K562 (cell line): ENCODE measurements at regions not wholly inside any gene's neighbourhood (a gene's known extent, or its start where the extent isn't known, plus 50 kb on each side); places are given as distances from the start of the nearest gene placed in this dataset.

ENCODE experiments used
- CHD2 ChIP-seq: IDR thresholded peaks from 2 replicates; pipeline ENCODE4 v1.6.1; 2011; ENCODE audit warnings: low read depth, low read length
- CTBP1 ChIP-seq: fragments of 450-650 bp; IDR thresholded peaks from 2 replicates; pipeline ENCODE4 v1.6.1; 2016; ENCODE audit warnings: borderline replicate concordance
- FIP1L1 ChIP-seq: fragments of 200-400 bp; formaldehyde crosslinking; IDR thresholded peaks from 2 replicates; pipeline ENCODE4 v1.6.1; 2018; ENCODE audit warnings: mild to moderate bottlenecking, low read depth, low read length; ENCODE audit not compliant: poor library complexity, severe bottlenecking
- HEY1 ChIP-seq: fragments of 250-450 bp; sonication (Bioruptor Pico); IDR thresholded peaks from 2 replicates; pipeline ENCODE4 v1.5.0; 2020; ENCODE audit warnings: mild to moderate bottlenecking, moderate library complexity, borderline replicate concordance
- HNRNPK ChIP-seq: fragments of 200-400 bp; formaldehyde crosslinking; IDR thresholded peaks from one replicate; pipeline ENCODE4 v1.6.1; 2018; ENCODE audit warnings: mild to moderate bottlenecking, low read depth, low read length; ENCODE audit not compliant: poor library complexity, severe bottlenecking
- NFIX ChIP-seq: fragments of 250-450 bp; sonication (Bioruptor Pico); IDR thresholded peaks from 2 replicates; pipeline ENCODE4 v1.4.0; 2020; ENCODE audit warnings: low read depth, mild to moderate bottlenecking, moderate library complexity
- PBX2 ChIP-seq, 2 experiments: IDR thresholded peaks in 1 of 2; conservative IDR thresholded peaks in 1 of 2; 2 replicates each; pipeline ENCODE4 v1.6.1; 2016; ENCODE audit warnings: low read depth in 2 of 2, mild to moderate bottlenecking in 1 of 2, missing compliant biosample characterization in 1 of 2, missing genetic modification characterization in 1 of 2, moderate library complexity in 1 of 2
- RB1 ChIP-seq: fragments of 450-650 bp; IDR thresholded peaks from 2 replicates; pipeline ENCODE4 v1.6.1; 2017; ENCODE audit warnings: low read depth, mild to moderate bottlenecking
- RBM17 ChIP-seq: fragments of 200-400 bp; formaldehyde crosslinking; IDR thresholded peaks from 2 replicates; pipeline ENCODE4 v1.6.1; 2017; ENCODE audit warnings: low read depth, mild to moderate bottlenecking, low read length, borderline replicate concordance
- SRF ChIP-seq, 2 experiments: fragments of 250-450, 450-650 bp in 1 of 2; sonication (Bioruptor Pico) in 1 of 2; sonication (generic) in 1 of 2; formaldehyde crosslinking; IDR thresholded peaks; 2 replicates each; pipeline versions ENCODE4 v1.5.0 to v1.5.1; 2020 to 2022; ENCODE audit warnings: mild to moderate bottlenecking in 1 of 2, missing genetic modification reagents in 1 of 2
- SUPT5H ChIP-seq: fragments of 450-650 bp; IDR thresholded peaks from 2 replicates; pipeline ENCODE4 v1.6.1; 2016
- TBP ChIP-seq: optimal IDR thresholded peaks from 2 replicates; pipeline ENCODE3; 2011; ENCODE audit warnings: low read depth, low read length, improper control_type of control experiment
- TEAD1 ChIP-seq, 2 experiments: fragments of 450-650 bp in 1 of 2; sonication (generic) in 1 of 2; formaldehyde crosslinking; IDR thresholded peaks; 2 replicates each; pipeline versions ENCODE4 v1.4.0 to v1.8.0; 2020 to 2022; ENCODE audit warnings: mild to moderate bottlenecking in 2 of 2, missing genetic modification reagents in 1 of 2
- THAP12 ChIP-seq: fragments of 250-450 bp; sonication (Bioruptor Pico); IDR thresholded peaks from 2 replicates; pipeline ENCODE4 v1.9.0; 2021; ENCODE audit warnings: mild to moderate bottlenecking, inconsistent platforms
- XRCC5 ChIP-seq: fragments of 200-400 bp; formaldehyde crosslinking; IDR thresholded peaks from 2 replicates; pipeline ENCODE4 v1.6.1; 2017; ENCODE audit warnings: low read depth, mild to moderate bottlenecking, low read length
- ZNF239 ChIP-seq: fragments of 250-450 bp; sonication (Bioruptor Pico); IDR thresholded peaks from 2 replicates; pipeline ENCODE4 v1.4.0; 2020; ENCODE audit warnings: mild to moderate bottlenecking
- TF ChIP-seq, protein P1 (sequence below): fragments of 250-450 bp; sonication (Bioruptor Pico); IDR thresholded peaks from 2 replicates; pipeline ENCODE4 v1.8.0; 2021; ENCODE audit warnings: mild to moderate bottlenecking, moderate library complexity
- TF ChIP-seq, protein P2 (sequence below): sonication (generic); formaldehyde crosslinking; IDR thresholded peaks from 2 replicates; pipeline ENCODE4 v1.9.0; 2022; ENCODE audit warnings: mild to moderate bottlenecking, missing genetic modification reagents
- TF ChIP-seq, protein P3 (sequence below): sonication (generic); formaldehyde crosslinking; IDR thresholded peaks from 2 replicates; pipeline ENCODE4 v1.8.1; 2022; ENCODE audit warnings: missing genetic modification reagents

GRCh38 chr9:108156270-108156998 is 666.9 kb upstream of the KLF4 start (continued):
- TF ChIP-seq PBX2 (CRISPR knock-in tag; IDR thresholded peaks at IDR 0.05; ENCODE audit: low read depth) (no peak), PBX2 (tag; conservative IDR thresholded peaks at IDR 0.05; ENCODE audit: low read depth) (no peak), TEAD1 (CRISPR knock-in tag; IDR thresholded peaks at IDR 0.05) (peak in 1 of 2 experiments; percentile 53; a peak in 1 of 4 replicates), SUPT5H (no peak), SRF (CRISPR knock-in tag; IDR thresholded peaks at IDR 0.05) (no peak), CTBP1 (0 out of 2 replicates have a peak, but pooled peaks have one; percentile 44), CHD2 (no peak), XRCC5 (no peak), HNRNPK (no peak), RB1 (no peak), RBM17 (no peak), THAP12 (CRISPR knock-in tag) (no peak), HEY1 (no peak), NFIX (CRISPR knock-in tag) (no peak), FIP1L1 (no peak), TBP (no peak), ZNF239 (CRISPR knock-in tag) (no peak)
- TF ChIP-seq, protein P1, sequence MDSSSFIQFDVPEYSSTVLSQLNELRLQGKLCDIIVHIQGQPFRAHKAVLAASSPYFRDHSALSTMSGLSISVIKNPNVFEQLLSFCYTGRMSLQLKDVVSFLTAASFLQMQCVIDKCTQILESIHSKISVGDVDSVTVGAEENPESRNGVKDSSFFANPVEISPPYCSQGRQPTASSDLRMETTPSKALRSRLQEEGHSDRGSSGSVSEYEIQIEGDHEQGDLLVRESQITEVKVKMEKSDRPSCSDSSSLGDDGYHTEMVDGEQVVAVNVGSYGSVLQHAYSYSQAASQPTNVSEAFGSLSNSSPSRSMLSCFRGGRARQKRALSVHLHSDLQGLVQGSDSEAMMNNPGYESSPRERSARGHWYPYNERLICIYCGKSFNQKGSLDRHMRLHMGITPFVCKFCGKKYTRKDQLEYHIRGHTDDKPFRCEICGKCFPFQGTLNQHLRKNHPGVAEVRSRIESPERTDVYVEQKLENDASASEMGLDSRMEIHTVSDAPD (CRISPR knock-in tag) = no peak
- TF ChIP-seq, protein P2, sequence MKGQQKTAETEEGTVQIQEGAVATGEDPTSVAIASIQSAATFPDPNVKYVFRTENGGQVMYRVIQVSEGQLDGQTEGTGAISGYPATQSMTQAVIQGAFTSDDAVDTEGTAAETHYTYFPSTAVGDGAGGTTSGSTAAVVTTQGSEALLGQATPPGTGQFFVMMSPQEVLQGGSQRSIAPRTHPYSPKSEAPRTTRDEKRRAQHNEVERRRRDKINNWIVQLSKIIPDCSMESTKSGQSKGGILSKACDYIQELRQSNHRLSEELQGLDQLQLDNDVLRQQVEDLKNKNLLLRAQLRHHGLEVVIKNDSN (CRISPR knock-in tag) = no peak
- TF ChIP-seq, protein P3, sequence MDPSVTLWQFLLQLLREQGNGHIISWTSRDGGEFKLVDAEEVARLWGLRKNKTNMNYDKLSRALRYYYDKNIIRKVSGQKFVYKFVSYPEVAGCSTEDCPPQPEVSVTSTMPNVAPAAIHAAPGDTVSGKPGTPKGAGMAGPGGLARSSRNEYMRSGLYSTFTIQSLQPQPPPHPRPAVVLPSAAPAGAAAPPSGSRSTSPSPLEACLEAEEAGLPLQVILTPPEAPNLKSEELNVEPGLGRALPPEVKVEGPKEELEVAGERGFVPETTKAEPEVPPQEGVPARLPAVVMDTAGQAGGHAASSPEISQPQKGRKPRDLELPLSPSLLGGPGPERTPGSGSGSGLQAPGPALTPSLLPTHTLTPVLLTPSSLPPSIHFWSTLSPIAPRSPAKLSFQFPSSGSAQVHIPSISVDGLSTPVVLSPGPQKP (CRISPR knock-in tag) = no peak
